ENCODE measurements at regions not wholly inside any gene's neighbourhood (a gene's known extent, or its start where the extent isn't known, plus 50 kb on each side); places are given as distances from the start of the nearest gene placed in this dataset.

- TF ChIP-seq EZH2 (IDR thresholded peaks at IDR 0.05): no peak
- TF ChIP-seq POLR2AphosphoS5 (IDR thresholded peaks at IDR 0.05; ENCODE audit: borderline replicate concordance, low read depth, low read length): no peak
- TF ChIP-seq FOXP2 (optimal IDR thresholded peaks at IDR 0.05; ENCODE audit: control extremely low read depth, extremely low read length, insufficient read depth): no peak
Measured at GRCh38 chr2:137769406-137769805, 194.9 kb upstream of the HNMT start.

All from SK-N-MC (cell line).